ENCODE measurements at regions not wholly inside any gene's neighbourhood (a gene's known extent, or its start where the extent isn't known, plus 50 kb on each side); places are given as distances from the start of the nearest gene placed in this dataset.

DNA sequence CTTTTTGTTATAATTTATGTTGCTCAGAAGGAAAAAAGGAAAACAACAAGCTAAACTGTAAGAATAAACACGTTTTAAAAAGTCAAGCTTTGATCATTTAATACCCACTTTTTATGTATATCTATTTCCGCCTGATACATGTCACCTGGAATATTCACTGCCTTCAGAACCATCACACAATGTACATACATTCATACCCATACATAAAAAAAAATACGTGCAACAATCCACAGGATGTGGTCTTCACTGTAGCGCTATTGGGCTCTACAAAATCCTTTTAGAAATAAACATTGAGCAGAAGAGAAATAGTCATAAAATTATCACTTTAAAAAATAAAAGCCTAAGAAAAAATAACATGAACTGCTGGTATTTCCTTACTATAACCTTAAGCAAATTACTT lies 1078.9 kb upstream of the LRRTM3 start:
- no peak for DNase-seq (ENCODE audit: low read depth in 2 of 2)
- TF ChIP-seq, protein P1, sequence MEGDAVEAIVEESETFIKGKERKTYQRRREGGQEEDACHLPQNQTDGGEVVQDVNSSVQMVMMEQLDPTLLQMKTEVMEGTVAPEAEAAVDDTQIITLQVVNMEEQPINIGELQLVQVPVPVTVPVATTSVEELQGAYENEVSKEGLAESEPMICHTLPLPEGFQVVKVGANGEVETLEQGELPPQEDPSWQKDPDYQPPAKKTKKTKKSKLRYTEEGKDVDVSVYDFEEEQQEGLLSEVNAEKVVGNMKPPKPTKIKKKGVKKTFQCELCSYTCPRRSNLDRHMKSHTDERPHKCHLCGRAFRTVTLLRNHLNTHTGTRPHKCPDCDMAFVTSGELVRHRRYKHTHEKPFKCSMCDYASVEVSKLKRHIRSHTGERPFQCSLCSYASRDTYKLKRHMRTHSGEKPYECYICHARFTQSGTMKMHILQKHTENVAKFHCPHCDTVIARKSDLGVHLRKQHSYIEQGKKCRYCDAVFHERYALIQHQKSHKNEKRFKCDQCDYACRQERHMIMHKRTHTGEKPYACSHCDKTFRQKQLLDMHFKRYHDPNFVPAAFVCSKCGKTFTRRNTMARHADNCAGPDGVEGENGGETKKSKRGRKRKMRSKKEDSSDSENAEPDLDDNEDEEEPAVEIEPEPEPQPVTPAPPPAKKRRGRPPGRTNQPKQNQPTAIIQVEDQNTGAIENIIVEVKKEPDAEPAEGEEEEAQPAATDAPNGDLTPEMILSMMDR (IDR thresholded peaks at IDR 0.05; ENCODE audit: low read depth, low read length): no peak
- no peak overlapping the region for H3K4me3 ChIP-seq (replicated peaks in 1 of 2; ENCODE audit: low read depth in 2 of 2, low read length in 2 of 2)

DNA sequence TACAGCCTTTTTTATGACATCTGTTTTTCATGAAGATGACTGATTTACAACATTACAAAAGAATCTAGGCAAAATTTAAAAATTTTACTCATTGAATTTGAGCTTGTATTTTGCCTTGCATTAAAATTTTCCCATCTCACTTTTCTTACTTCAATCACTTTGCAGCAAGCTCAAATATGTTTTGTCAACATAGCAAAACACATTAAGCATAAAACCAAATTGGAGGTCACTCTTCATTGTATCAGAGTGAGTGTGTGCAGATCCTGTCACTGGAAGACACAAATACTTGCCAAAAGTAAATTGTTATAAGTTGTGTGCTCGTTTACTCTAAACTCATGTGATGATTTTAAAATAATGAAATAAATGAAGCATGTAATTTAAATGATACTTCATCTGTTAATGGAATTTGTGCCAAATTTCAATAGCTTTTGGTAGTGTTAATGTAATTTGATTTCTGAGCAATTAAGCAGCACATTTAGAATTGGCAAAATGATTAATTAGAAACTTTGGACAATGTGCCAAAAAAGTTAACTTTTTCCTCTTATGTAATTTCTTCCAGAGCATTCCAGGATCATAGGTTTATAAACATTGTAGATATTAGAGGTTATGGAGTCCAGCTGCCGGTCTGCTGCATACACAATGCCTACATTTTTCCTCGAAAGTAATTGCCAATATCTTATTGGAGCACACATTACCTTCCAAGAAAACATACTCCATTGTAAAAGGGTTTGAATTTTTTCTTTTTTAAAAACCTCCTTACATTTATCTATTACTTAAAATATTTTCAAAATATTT lies 1078.2 kb upstream of the LRRTM3 start:
- no peak overlapping the region for H3K4me3 ChIP-seq (replicated peaks in 1 of 2; ENCODE audit: low read depth in 2 of 2, low read length in 2 of 2)
- no peak for DNase-seq (ENCODE audit: low read depth in 2 of 2)
- TF ChIP-seq, protein P1 (IDR thresholded peaks at IDR 0.05; ENCODE audit: low read depth, low read length): no peak

DNA sequence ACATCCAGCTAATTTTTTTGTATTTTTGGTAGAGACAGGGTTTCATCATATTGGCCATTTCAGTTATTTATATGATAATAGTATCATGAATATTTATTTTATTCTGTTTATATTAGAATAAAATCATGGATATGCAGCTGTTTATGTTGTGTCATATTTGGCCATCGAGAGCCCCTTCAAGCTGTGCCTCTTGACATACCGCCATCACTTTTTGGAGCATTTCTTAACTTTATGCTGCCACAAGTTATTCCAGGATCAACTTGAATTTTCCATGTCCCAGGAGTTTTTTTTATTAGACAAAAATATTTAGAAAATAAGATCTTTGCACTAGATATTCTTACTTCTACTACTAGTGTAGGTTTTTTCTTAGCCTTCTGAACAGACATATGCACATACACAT lies 1067.0 kb upstream of the LRRTM3 start:
- TF ChIP-seq, protein P1 (IDR thresholded peaks at IDR 0.05; ENCODE audit: low read depth, low read length): no peak
- no peak overlapping the region for H3K4me3 ChIP-seq (replicated peaks in 1 of 2; ENCODE audit: low read depth in 2 of 2, low read length in 2 of 2)
- no peak for DNase-seq (ENCODE audit: low read depth in 2 of 2)

DNA sequence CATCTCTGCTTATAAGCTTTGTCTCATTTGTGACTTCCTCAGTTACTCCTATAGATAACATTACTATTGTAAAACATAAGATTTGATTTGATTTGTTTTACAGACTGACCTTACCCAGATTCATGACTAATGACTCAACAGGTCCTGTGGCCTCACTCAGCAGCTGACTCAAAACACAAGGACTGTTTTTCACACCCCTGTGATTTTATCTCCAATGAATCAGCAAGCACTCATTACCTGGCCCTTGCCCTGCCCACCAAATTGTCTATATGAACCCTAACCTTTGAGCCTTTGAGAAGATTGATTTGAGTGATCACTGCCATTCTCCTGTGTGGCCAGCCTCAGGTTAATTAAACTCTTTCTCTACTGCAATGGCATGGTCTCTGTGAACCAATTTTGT lies 1064.6 kb upstream of the LRRTM3 start:
- no peak overlapping the region for H3K4me3 ChIP-seq (replicated peaks in 1 of 2; ENCODE audit: low read depth in 2 of 2, low read length in 2 of 2)
- TF ChIP-seq, protein P1 (IDR thresholded peaks at IDR 0.05; ENCODE audit: low read depth, low read length): no peak
- peak in 1 of 2 donors; percentile 4 for DNase-seq (ENCODE audit: low read depth in 2 of 2)
